IPS-18a (cell line): ENCODE measurements at regions not wholly inside any gene's neighbourhood (a gene's known extent, or its start where the extent isn't known, plus 50 kb on each side); places are given as distances from the start of the nearest gene placed in this dataset.
"Not testable (repeated sequence)": the region's sequence is repeated elsewhere in the genome, so short reads cannot be mapped to it uniquely, and the experiment has no call there.

Source experiments
- H3K27ac ChIP-seq: one replicate; pipeline ENCODE4 v1.5.1; 2013; ENCODE audit warnings: low read length
- H3K27me3 ChIP-seq: one replicate; pipeline ENCODE4 v1.6.1; 2013; ENCODE audit warnings: mild to moderate bottlenecking, low read length; ENCODE audit not compliant: control insufficient read depth, insufficient read depth
- H3K36me3 ChIP-seq: one replicate; pipeline ENCODE4 v1.6.1; 2013; ENCODE audit warnings: low read depth, low read length; ENCODE audit not compliant: control insufficient read depth
- H3K4me1 ChIP-seq: one replicate; pipeline ENCODE4 v1.6.1; 2013; ENCODE audit warnings: low read depth, low read length; ENCODE audit not compliant: control insufficient read depth
- H3K4me3 ChIP-seq: one replicate; pipeline ENCODE4 v1.5.1; 2013; ENCODE audit warnings: low read length
- H3K9ac ChIP-seq: one replicate; pipeline ENCODE4 v1.6.1; 2013; ENCODE audit warnings: mild to moderate bottlenecking, low read length, moderate library complexity
- H3K9me3 ChIP-seq: one replicate; pipeline ENCODE4 v1.6.1; 2013; ENCODE audit warnings: low read depth, low read length; ENCODE audit not compliant: control insufficient read depth

- Histone ChIP-seq H3K4me1 (no peaks in the 10 kb centered on the region), H3K9ac (no peak overlapping the region), H3K27ac (no peak overlapping the region), H3K36me3 (no peaks in the 10 kb centered on the region), H3K4me3 (no peak overlapping the region), H3K9me3 (no peaks in the 10 kb centered on the region), H3K27me3 (no peaks in the 10 kb centered on the region)
These were observed 50.2 kb upstream of the THSD7B start for GRCh38 chr2:136715146-136715545.

GRCh38 chr2:136714452-136714951 lies 50.8 kb upstream of the THSD7B start:
- Histone ChIP-seq H3K9ac (no peak overlapping the region), H3K27ac (no peak overlapping the region), H3K9me3 (no peaks in the 10 kb centered on the region)

GRCh38 chr2:136713739-136714138 lies 51.6 kb upstream of the THSD7B start:
- Histone ChIP-seq H3K9ac (no peak overlapping the region), H3K9me3 (no peaks in the 10 kb centered on the region), H3K36me3 (no peaks in the 10 kb centered on the region), H3K4me1 (no peaks in the 10 kb centered on the region), H3K27ac (no peak overlapping the region), H3K27me3 (no peaks in the 10 kb centered on the region), H3K4me3 (no peak overlapping the region)

More at GRCh38 chr2:136714452-136714951, 50.8 kb upstream of the THSD7B start:
- no peaks in the 10 kb centered on the region for H3K4me1 ChIP-seq
- no peaks in the 10 kb centered on the region for H3K36me3 ChIP-seq
- H3K27me3 ChIP-seq = no peaks in the 10 kb centered on the region
- no peak overlapping the region for H3K4me3 ChIP-seq

GRCh38 chr2:136705336-136705735 lies 60.0 kb upstream of the THSD7B start:
- no peak overlapping the region for H3K9ac ChIP-seq
- H3K27me3 ChIP-seq = no peaks in the 10 kb centered on the region
- H3K36me3 ChIP-seq = no peaks in the 10 kb centered on the region
- no peak overlapping the region for H3K4me3 ChIP-seq
- H3K9me3 ChIP-seq = no peaks in the 10 kb centered on the region
- H3K27ac ChIP-seq = no peak overlapping the region
- no peaks in the 10 kb centered on the region for H3K4me1 ChIP-seq

- no peaks in the 10 kb centered on the region for H3K36me3 ChIP-seq
- H3K9me3 ChIP-seq = no peaks in the 10 kb centered on the region
- no peak overlapping the region for H3K27ac ChIP-seq
These were observed 62.1 kb upstream of the THSD7B start for GRCh38 chr2:136703214-136703613.

GRCh38 chr2:136696438-136696837 lies 68.9 kb upstream of the THSD7B start:
- H3K4me3 ChIP-seq = no peak overlapping the region

More at GRCh38 chr2:136703214-136703613, 62.1 kb upstream of the THSD7B start:
- no peaks in the 10 kb centered on the region for H3K4me1 ChIP-seq
- no peak overlapping the region for H3K4me3 ChIP-seq
- H3K27me3 ChIP-seq = no peaks in the 10 kb centered on the region
- no peak overlapping the region for H3K9ac ChIP-seq

GRCh38 chr2:136693966-136694365 lies 71.4 kb upstream of the THSD7B start:
- no peaks in the 10 kb centered on the region for H3K9me3 ChIP-seq
- H3K36me3 ChIP-seq = no peaks in the 10 kb centered on the region
- no peak overlapping the region for H3K27ac ChIP-seq
- no peak overlapping the region for H3K9ac ChIP-seq
- no peak overlapping the region for H3K4me3 ChIP-seq
- peaks cover 5% of the 10 kb centered on the region for H3K4me1 ChIP-seq
- H3K27me3 ChIP-seq = no peaks in the 10 kb centered on the region

More at GRCh38 chr2:136696438-136696837, 68.9 kb upstream of the THSD7B start:
- Histone ChIP-seq H3K9me3 (no peaks in the 10 kb centered on the region), H3K9ac (no peak overlapping the region), H3K27ac (no peak overlapping the region), H3K4me1 (peaks cover 5% of the 10 kb centered on the region), H3K27me3 (no peaks in the 10 kb centered on the region), H3K36me3 (no peaks in the 10 kb centered on the region)

- not testable (repeated sequence) for H3K4me3 ChIP-seq, H3K9ac ChIP-seq
These were observed 85.3 kb upstream of the THSD7B start for GRCh38 chr2:136680079-136680478.

GRCh38 chr2:136665736-136666135 lies 99.6 kb upstream of the THSD7B start:
- Histone ChIP-seq H3K9me3 (no peaks in the 10 kb centered on the region), H3K4me3 (no peak overlapping the region), H3K27ac (no peak overlapping the region), H3K27me3 (no peaks in the 10 kb centered on the region), H3K36me3 (no peaks in the 10 kb centered on the region), H3K9ac (no peak overlapping the region), H3K4me1 (no peaks in the 10 kb centered on the region)

More at GRCh38 chr2:136680079-136680478, 85.3 kb upstream of the THSD7B start:
- H3K4me1 ChIP-seq, H3K9me3 ChIP-seq, H3K27me3 ChIP-seq, H3K27ac ChIP-seq, H3K36me3 ChIP-seq: not testable (repeated sequence)

- no peak overlapping the region for H3K4me3 ChIP-seq
- H3K9me3 ChIP-seq = no peaks in the 10 kb centered on the region
- no peaks in the 10 kb centered on the region for H3K36me3 ChIP-seq
- H3K4me1 ChIP-seq = no peaks in the 10 kb centered on the region
- no peaks in the 10 kb centered on the region for H3K27me3 ChIP-seq
- no peak overlapping the region for H3K27ac ChIP-seq
- H3K9ac ChIP-seq = no peak overlapping the region
These were observed 100.5 kb upstream of the THSD7B start for GRCh38 chr2:136664713-136665405.

- H3K4me1 ChIP-seq = peaks cover 8% of the 10 kb centered on the region
- H3K9me3 ChIP-seq = no peaks in the 10 kb centered on the region
- no peak overlapping the region for H3K9ac ChIP-seq
- no peaks in the 10 kb centered on the region for H3K36me3 ChIP-seq
- H3K27ac ChIP-seq = no peak overlapping the region
- H3K27me3 ChIP-seq = no peaks in the 10 kb centered on the region
- H3K4me3 ChIP-seq = no peak overlapping the region
These were observed 107.1 kb upstream of the THSD7B start for GRCh38 chr2:136658201-136658600.

GRCh38 chr2:136653861-136654260 lies 111.5 kb upstream of the THSD7B start:
- peaks cover 8% of the 10 kb centered on the region for H3K4me1 ChIP-seq
- no peak overlapping the region for H3K9ac ChIP-seq
- H3K9me3 ChIP-seq = no peaks in the 10 kb centered on the region
- H3K27ac ChIP-seq = no peak overlapping the region
- no peaks in the 10 kb centered on the region for H3K36me3 ChIP-seq
- H3K27me3 ChIP-seq = no peaks in the 10 kb centered on the region
- no peak overlapping the region for H3K4me3 ChIP-seq
